SK-N-MC (cell line): ENCODE measurements at regions not wholly inside any gene's neighbourhood (a gene's known extent, or its start where the extent isn't known, plus 50 kb on each side); places are given as distances from the start of the nearest gene placed in this dataset.

Experiments
- EZH2 ChIP-seq: fragments of 200-600 bp; sonication (generic); IDR thresholded peaks from one replicate; pipeline ENCODE4 v1.6.1; 2017; ENCODE audit warnings: antibody characterized with exemption
- FOXP2 ChIP-seq: optimal IDR thresholded peaks from 2 replicates; pipeline ENCODE3; 2011; ENCODE audit warnings: mild to moderate bottlenecking, moderate library complexity; ENCODE audit not compliant: insufficient read depth; ENCODE audit errors: extremely low read length, control extremely low read depth
- POLR2AphosphoS5 ChIP-seq: IDR thresholded peaks from 2 replicates; pipeline ENCODE4 v1.6.1; 2012; ENCODE audit warnings: mild to moderate bottlenecking, low read depth, low read length, borderline replicate concordance

GRCh38 chr2:160674146-160674750, 180.6 kb upstream of the RBMS1 start:
- TF ChIP-seq FOXP2 (no peak), EZH2 (no peak), POLR2AphosphoS5 (no peak)
